ENCODE measurements at regions not wholly inside any gene's neighbourhood (a gene's known extent, or its start where the extent isn't known, plus 50 kb on each side); places are given as distances from the start of the nearest gene placed in this dataset.

DNA sequence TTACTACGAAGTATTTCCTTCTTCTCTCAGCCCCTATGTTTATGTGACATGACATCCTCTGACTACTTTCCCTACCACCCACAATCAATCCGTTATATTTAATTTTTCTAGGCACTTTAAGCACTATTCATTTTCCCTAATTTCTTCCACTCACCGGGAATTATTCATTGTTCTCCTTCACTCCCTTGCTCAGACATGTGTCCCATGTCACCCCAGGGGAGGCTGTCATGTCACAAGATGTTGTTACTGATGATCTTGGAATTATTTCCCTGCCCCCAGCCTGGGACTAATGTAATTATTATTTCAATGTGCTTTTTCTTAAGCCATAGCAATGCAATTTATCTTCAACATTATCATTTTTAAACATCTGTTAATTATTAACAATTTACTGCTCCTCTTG lies 317.2 kb downstream of the PHF14 start:
- TF ChIP-seq, protein P1, sequence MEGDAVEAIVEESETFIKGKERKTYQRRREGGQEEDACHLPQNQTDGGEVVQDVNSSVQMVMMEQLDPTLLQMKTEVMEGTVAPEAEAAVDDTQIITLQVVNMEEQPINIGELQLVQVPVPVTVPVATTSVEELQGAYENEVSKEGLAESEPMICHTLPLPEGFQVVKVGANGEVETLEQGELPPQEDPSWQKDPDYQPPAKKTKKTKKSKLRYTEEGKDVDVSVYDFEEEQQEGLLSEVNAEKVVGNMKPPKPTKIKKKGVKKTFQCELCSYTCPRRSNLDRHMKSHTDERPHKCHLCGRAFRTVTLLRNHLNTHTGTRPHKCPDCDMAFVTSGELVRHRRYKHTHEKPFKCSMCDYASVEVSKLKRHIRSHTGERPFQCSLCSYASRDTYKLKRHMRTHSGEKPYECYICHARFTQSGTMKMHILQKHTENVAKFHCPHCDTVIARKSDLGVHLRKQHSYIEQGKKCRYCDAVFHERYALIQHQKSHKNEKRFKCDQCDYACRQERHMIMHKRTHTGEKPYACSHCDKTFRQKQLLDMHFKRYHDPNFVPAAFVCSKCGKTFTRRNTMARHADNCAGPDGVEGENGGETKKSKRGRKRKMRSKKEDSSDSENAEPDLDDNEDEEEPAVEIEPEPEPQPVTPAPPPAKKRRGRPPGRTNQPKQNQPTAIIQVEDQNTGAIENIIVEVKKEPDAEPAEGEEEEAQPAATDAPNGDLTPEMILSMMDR (IDR thresholded peaks at IDR 0.05): no peak
- no peak for TF ChIP-seq POLR2A (IDR thresholded peaks at IDR 0.05)
